Colonic mucosa (tissue), 4 donors: ENCODE measurements at regions not wholly inside any gene's neighbourhood (a gene's known extent, or its start where the extent isn't known, plus 50 kb on each side); places are given as distances from the start of the nearest gene placed in this dataset.

ENCODE experiments used
- DNase-seq: peaks from one replicate; pipeline ENCODE4 v3.0.0-alpha.2; 2020
- H3K27ac ChIP-seq: fragments of 200-600 bp; one replicate; pipeline ENCODE4 v1.8.0; 2021
- H3K27me3 ChIP-seq: fragments of 200-600 bp; one replicate; pipeline ENCODE4 v1.8.0; 2021
- H3K36me3 ChIP-seq: fragments of 200-600 bp; one replicate; pipeline ENCODE4 v1.8.0; 2021
- H3K4me1 ChIP-seq: fragments of 200-600 bp; one replicate; pipeline ENCODE4 v1.8.0; 2021; ENCODE audit warnings: mild to moderate bottlenecking
- H3K4me3 ChIP-seq: fragments of 200-600 bp; one replicate; pipeline ENCODE4 v1.8.0; 2021
- H3K9ac ChIP-seq, 2 donors: one replicate each; pipeline ENCODE4 v1.7.0; 2013; ENCODE audit warnings: control low read depth in 2 of 2, low read depth in 2 of 2, low read length in 2 of 2
- H3K9me3 ChIP-seq: fragments of 200-600 bp; one replicate; pipeline ENCODE4 v1.8.0; 2021
- intact Hi-C: fragments of 100-400 bp; cut with DNase I; formaldehyde crosslinking; loops from one replicate; pipeline ENCODE4 v1.14.1; 2022
- TF ChIP-seq, protein P1 (sequence below): fragments of 200-600 bp; IDR thresholded peaks from one replicate; pipeline ENCODE4 v1.8.0; 2022; ENCODE audit warnings: antibody characterized with exemption, mild to moderate bottlenecking
- donor health status: healthy.
- donor health status: DM: no; HTN: no; CAD: no.
- donor health status: DM: no; HTN: no; CAD: no.

DNA sequence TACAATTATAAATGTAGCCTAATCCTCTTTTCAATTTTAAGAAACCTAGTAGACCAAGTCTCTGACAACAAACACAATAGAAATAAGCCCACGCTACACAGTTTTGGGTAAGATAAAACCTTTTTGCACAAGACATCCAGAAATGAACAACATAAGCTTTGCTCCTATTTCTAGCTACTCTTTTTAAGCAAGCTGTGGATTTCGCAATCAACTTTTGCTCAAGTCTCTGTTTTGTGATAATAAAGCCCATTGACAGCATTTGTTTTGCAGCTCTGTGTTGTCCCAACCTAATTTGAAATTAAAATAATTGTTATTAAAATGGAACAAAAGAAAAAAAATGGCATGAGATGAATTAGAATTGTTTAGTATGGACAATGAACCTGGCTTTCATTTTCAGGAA lies 287.9 kb upstream of the PUDP start:
- Histone ChIP-seq H3K4me3 (no peak overlapping the region), H3K9me3 (no peaks in the 10 kb centered on the region), H3K9ac (no peak overlapping the region), H3K27ac (no peak overlapping the region), H3K36me3 (no peaks in the 10 kb centered on the region), H3K27me3 (no peaks in the 10 kb centered on the region), H3K4me1 (no peaks in the 10 kb centered on the region)
- DNase-seq, result no peak
- TF ChIP-seq, protein P1, sequence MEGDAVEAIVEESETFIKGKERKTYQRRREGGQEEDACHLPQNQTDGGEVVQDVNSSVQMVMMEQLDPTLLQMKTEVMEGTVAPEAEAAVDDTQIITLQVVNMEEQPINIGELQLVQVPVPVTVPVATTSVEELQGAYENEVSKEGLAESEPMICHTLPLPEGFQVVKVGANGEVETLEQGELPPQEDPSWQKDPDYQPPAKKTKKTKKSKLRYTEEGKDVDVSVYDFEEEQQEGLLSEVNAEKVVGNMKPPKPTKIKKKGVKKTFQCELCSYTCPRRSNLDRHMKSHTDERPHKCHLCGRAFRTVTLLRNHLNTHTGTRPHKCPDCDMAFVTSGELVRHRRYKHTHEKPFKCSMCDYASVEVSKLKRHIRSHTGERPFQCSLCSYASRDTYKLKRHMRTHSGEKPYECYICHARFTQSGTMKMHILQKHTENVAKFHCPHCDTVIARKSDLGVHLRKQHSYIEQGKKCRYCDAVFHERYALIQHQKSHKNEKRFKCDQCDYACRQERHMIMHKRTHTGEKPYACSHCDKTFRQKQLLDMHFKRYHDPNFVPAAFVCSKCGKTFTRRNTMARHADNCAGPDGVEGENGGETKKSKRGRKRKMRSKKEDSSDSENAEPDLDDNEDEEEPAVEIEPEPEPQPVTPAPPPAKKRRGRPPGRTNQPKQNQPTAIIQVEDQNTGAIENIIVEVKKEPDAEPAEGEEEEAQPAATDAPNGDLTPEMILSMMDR, result no peak
- intact Hi-C loops, result no loop called here

- no peak overlapping the region for H3K27ac ChIP-seq
- no peaks in the 10 kb centered on the region for H3K4me1 ChIP-seq
- TF ChIP-seq, protein P1, result no peak
- no peaks in the 10 kb centered on the region for H3K9me3 ChIP-seq
- no peaks in the 10 kb centered on the region for H3K27me3 ChIP-seq
- H3K9ac ChIP-seq, result no peak overlapping the region
- intact Hi-C loops, result no loop called here
- no peak for DNase-seq
- no peak overlapping the region for H3K4me3 ChIP-seq
- H3K36me3 ChIP-seq, result no peaks in the 10 kb centered on the region
These were observed 284.9 kb upstream of the PUDP start for GRCh38 chrX:7432901-7433300.

DNA sequence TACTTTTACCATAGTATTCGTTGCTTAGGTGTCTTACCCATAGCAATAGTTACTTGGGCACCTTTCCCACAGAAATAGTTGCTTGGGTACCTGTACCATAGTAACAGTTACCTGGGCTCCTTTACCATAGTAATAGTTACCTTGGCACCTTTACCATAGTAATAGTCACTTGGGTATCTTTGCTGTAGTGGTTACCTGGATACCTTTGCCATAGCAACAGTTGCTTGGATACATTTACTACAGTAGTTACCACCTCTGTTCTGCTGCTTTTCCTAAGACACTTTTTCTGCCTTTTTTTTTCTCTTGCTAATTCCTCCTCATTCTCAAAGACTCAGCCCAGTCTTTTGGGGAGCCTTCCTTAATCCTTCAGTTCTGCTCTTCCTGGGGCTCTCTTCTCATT lies 272.8 kb upstream of the PUDP start:
- DNase-seq, result no peak
- Histone ChIP-seq H3K9ac (no peak overlapping the region), H3K9me3 (no peaks in the 10 kb centered on the region), H3K36me3 (no peaks in the 10 kb centered on the region), H3K27me3 (no peaks in the 10 kb centered on the region), H3K4me1 (no peaks in the 10 kb centered on the region), H3K27ac (no peak overlapping the region), H3K4me3 (no peak overlapping the region)
- intact Hi-C loops, result no loop called here
- TF ChIP-seq, protein P1, result no peak

- Histone ChIP-seq H3K4me1 (no peaks in the 10 kb centered on the region), H3K27me3 (no peaks in the 10 kb centered on the region), H3K9ac (no peak overlapping the region), H3K36me3 (no peaks in the 10 kb centered on the region), H3K27ac (no peak overlapping the region), H3K9me3 (no peaks in the 10 kb centered on the region), H3K4me3 (no peak overlapping the region)
- no peak for DNase-seq
- intact Hi-C loops, result no loop called here
- TF ChIP-seq, protein P1, result no peak
These were observed 266.8 kb upstream of the PUDP start for GRCh38 chrX:7414753-7415152.

GRCh38 chrX:7412840-7413239 lies 264.9 kb upstream of the PUDP start:
- no peak for DNase-seq
- Histone ChIP-seq H3K4me1 (no peaks in the 10 kb centered on the region), H3K27ac (no peak overlapping the region), H3K9me3 (no peaks in the 10 kb centered on the region), H3K9ac (no peak overlapping the region), H3K4me3 (no peak overlapping the region), H3K27me3 (no peaks in the 10 kb centered on the region), H3K36me3 (no peaks in the 10 kb centered on the region)
- TF ChIP-seq, protein P1, result no peak
- intact Hi-C loops, result no loop called here

GRCh38 chrX:7409866-7410265 lies 261.9 kb upstream of the PUDP start:
- Histone ChIP-seq H3K4me3 (no peak overlapping the region), H3K9me3 (no peaks in the 10 kb centered on the region), H3K27ac (no peak overlapping the region), H3K9ac (no peak overlapping the region), H3K27me3 (no peaks in the 10 kb centered on the region), H3K36me3 (no peaks in the 10 kb centered on the region), H3K4me1 (no peaks in the 10 kb centered on the region)
- no peak for DNase-seq
- intact Hi-C loops, result no loop called here
- TF ChIP-seq, protein P1, result no peak
